ENCODE measurements at regions not wholly inside any gene's neighbourhood (a gene's known extent, or its start where the extent isn't known, plus 50 kb on each side); places are given as distances from the start of the nearest gene placed in this dataset.

DNA sequence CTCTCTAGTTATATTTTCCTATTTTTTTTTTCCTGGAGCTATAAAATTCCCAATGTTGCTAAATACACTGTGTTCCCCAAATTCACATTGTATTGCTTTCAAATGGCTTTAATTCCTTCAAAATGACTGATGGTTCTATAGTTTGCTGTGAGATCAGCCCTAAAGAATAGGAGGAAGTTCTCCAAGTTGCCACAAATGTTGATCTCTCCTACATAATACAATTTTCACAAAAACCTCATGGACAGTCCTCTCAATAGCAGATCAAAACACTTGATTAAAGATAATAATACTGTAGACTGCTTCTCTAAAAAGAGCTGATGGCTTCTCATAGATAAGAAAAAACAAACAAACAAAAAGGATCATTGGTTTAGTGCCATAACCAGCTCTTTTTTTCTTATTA is 97.8 kb upstream of the CAV2 start:
- H3K27me3 ChIP-seq (ENCODE audit: insufficient read depth, low read depth), result no peaks in the 10 kb centered on the region

GRCh38 chr7:116403265-116403664 is 96.3 kb upstream of the CAV2 start:
- Histone ChIP-seq H3K36me3 (ENCODE audit: insufficient read depth) (no peaks in the 10 kb centered on the region), H3K4me2 (no peak overlapping the region), H3K27ac (no peak overlapping the region), H3K4me3 (IDR thresholded peaks at IDR 0.05; ENCODE audit: insufficient read depth, low read depth, low read length) (no peak overlapping the region), H3K79me2 (ENCODE audit: insufficient read depth, low read depth) (no peaks in the 10 kb centered on the region), H4K20me1 (ENCODE audit: insufficient read depth) (no peaks in the 10 kb centered on the region), H3K27me3 (ENCODE audit: insufficient read depth, low read depth) (no peaks in the 10 kb centered on the region), H2AFZ (ENCODE audit: low read depth) (no peak overlapping the region), H3K4me1 (ENCODE audit: low read depth, poor library complexity, severe bottlenecking) (no peaks in the 10 kb centered on the region), H3K9ac (no peak overlapping the region)
- no peak for TF ChIP-seq CTCF (conservative IDR thresholded peaks at IDR 0.05; ENCODE audit: low read depth, low read length)

More for the DNA sequence above, 97.8 kb upstream of the CAV2 start:
- no peak overlapping the region for H2AFZ ChIP-seq (ENCODE audit: low read depth)
- no peak overlapping the region for H3K27ac ChIP-seq
- no peak overlapping the region for H3K4me2 ChIP-seq
- no peaks in the 10 kb centered on the region for H4K20me1 ChIP-seq (ENCODE audit: insufficient read depth)
- no peaks in the 10 kb centered on the region for H3K4me1 ChIP-seq (ENCODE audit: low read depth, poor library complexity, severe bottlenecking)
- H3K36me3 ChIP-seq (ENCODE audit: insufficient read depth), result no peaks in the 10 kb centered on the region
- no peaks in the 10 kb centered on the region for H3K79me2 ChIP-seq (ENCODE audit: insufficient read depth, low read depth)
- no peak overlapping the region for H3K4me3 ChIP-seq (IDR thresholded peaks at IDR 0.05; ENCODE audit: insufficient read depth, low read depth, low read length)
- no peak overlapping the region for H3K9ac ChIP-seq
- TF ChIP-seq CTCF (conservative IDR thresholded peaks at IDR 0.05; ENCODE audit: low read depth, low read length), result no peak

GRCh38 chr7:116404389-116404788 is 95.1 kb upstream of the CAV2 start:
- no peaks in the 10 kb centered on the region for H3K27me3 ChIP-seq (ENCODE audit: insufficient read depth, low read depth)
- no peaks in the 10 kb centered on the region for H3K36me3 ChIP-seq (ENCODE audit: insufficient read depth)
- no peaks in the 10 kb centered on the region for H3K4me1 ChIP-seq (ENCODE audit: low read depth, poor library complexity, severe bottlenecking)
- H3K79me2 ChIP-seq (ENCODE audit: insufficient read depth, low read depth), result no peaks in the 10 kb centered on the region
- no peaks in the 10 kb centered on the region for H4K20me1 ChIP-seq (ENCODE audit: insufficient read depth)
- H3K4me2 ChIP-seq, result no peak overlapping the region
- no peak overlapping the region for H3K4me3 ChIP-seq (IDR thresholded peaks at IDR 0.05; ENCODE audit: insufficient read depth, low read depth, low read length)
- H3K9ac ChIP-seq, result no peak overlapping the region
- no peak for TF ChIP-seq CTCF (conservative IDR thresholded peaks at IDR 0.05; ENCODE audit: low read depth, low read length)
- H3K27ac ChIP-seq, result no peak overlapping the region
- no peak overlapping the region for H2AFZ ChIP-seq (ENCODE audit: low read depth)

- Histone ChIP-seq H3K79me2 (ENCODE audit: insufficient read depth, low read depth) (no peaks in the 10 kb centered on the region), H3K4me3 (IDR thresholded peaks at IDR 0.05; ENCODE audit: insufficient read depth, low read depth, low read length) (no peak overlapping the region), H3K27me3 (ENCODE audit: insufficient read depth, low read depth) (no peaks in the 10 kb centered on the region), H3K4me2 (no peak overlapping the region), H2AFZ (ENCODE audit: low read depth) (no peak overlapping the region), H4K20me1 (ENCODE audit: insufficient read depth) (no peaks in the 10 kb centered on the region), H3K4me1 (ENCODE audit: low read depth, poor library complexity, severe bottlenecking) (no peaks in the 10 kb centered on the region), H3K36me3 (ENCODE audit: insufficient read depth) (no peaks in the 10 kb centered on the region), H3K27ac (no peak overlapping the region), H3K9ac (no peak overlapping the region)
- TF ChIP-seq CTCF (conservative IDR thresholded peaks at IDR 0.05; ENCODE audit: low read depth, low read length), result no peak
Observed at GRCh38 chr7:116405810-116406209, 93.7 kb upstream of the CAV2 start.
